Epidermal melanocyte (primary cell): ENCODE measurements at regions not wholly inside any gene's neighbourhood (a gene's known extent, or its start where the extent isn't known, plus 50 kb on each side); places are given as distances from the start of the nearest gene placed in this dataset.
A peak's percentile ranks its signal among the peaks of the same experiment; 100 is the strongest.

ENCODE experiments used
- DNase-seq: peaks from one replicate; pipeline ENCODE4 v3.0.0; 2011; ENCODE audit warnings: low spot score; ENCODE audit not compliant: insufficient read length

GRCh38 chr13:109859898-109860297 lies 73.5 kb upstream of the IRS2 start:
- DNase-seq: no peak

DNA sequence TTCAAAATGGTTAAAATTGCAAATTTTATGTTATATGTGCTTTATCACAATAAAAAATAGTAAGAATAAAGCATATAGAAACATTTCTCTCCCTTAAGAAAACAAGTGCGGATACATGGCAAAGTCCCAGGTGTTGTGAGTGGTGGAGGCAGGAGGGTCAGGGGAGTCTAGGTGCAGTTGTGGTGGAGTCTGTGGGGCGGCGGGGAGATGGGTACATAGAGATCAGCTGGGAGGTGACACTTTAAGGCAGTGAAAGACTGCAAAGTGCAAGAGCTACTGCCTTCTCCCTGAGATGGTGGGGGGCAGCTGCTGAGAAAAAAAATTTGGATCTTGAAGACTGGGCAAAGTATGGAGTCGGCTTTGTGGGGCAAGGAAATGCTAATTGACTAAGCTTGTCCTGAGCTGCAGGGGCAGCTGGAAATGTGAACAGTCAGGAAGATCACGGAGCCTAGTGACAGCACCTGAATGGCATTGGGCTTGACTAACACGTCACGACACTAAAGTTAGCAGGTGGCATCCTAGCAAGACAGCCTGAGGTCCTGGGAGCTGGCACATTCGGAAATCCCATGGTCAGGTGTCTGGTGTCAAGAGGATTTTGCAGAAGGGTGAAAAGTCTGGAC lies 72.9 kb upstream of the IRS2 start:
- DNase-seq: no peak

GRCh38 chr13:109858319-109858718 lies 71.9 kb upstream of the IRS2 start:
- no peak for DNase-seq

DNA sequence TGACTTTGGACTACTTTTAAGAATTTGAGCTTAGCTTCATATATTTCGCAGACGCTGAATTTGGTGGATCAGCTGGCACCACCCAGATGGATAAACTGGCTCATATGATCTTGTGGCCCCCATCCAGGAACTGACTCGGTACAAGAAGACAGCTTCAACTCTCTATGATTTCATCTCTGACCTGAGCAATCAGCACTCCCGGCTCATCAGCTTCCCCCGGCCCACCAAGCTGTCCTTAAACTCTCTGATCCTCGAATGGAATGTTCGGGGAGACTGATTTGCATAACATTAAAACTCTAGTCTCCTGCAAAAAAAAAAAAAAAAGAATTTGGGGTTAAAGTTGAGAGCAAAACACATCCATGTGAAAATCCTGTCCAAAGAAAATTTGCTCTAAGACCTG lies 71.4 kb upstream of the IRS2 start:
- DNase-seq: no peak

DNA sequence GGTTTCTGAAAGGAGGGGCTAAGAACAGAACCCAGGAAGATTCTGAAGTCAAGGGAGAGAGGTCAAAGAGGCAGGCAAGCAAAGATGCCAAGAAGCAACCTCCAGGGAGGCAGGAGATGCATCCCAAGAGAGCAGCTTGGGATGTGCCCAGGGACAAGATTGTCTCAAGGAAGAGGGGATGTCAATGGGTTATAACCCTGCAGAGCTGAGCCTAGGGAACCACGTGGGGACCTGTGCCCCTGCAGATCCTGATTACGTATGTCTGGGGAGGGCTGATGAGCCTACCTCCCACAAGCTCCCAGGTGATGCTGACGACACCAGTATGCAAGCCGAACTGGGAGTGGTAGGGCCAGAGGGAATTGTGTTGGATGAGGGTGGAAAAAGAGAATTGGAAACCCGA lies 70.9 kb upstream of the IRS2 start:
- DNase-seq: no peak

DNA sequence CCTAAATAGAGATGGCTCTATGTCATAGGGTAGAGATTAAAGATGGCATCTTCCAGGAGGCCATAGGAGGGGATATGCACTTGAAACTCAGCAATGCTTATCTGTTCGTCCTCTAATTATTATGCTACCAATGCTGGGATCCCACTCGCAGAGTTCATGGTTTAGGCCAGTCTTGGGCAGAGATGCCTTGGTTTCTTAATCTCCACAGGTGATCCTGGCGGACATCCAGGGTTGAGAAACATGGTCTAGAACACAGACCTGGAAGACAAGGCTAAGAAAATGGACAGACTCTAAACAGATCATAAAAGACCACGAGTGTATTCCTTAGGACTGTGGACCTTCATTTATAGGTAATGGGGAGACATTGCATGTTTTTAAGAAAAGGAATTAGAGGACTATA lies 70.0 kb upstream of the IRS2 start:
- no peak for DNase-seq

DNA sequence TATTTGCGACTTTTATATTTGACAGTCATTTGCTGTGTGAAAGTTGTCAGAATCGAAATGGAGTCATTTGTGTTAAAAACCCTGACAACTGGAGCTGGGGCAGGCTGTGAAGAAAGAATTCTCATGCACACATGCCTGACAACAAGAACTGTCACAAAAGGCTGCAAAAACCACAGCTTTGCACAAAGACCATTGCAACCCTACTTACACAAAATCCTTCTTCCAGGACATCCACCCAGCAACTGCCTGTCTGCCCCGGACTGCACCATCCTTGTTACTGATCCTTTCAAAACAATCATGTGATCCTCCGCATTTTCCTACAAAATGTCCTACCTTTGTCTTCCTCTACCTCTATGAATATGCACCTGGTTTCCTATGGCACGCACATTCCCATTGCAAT lies 66.8 kb upstream of the IRS2 start:
- DNase-seq: no peak

DNA sequence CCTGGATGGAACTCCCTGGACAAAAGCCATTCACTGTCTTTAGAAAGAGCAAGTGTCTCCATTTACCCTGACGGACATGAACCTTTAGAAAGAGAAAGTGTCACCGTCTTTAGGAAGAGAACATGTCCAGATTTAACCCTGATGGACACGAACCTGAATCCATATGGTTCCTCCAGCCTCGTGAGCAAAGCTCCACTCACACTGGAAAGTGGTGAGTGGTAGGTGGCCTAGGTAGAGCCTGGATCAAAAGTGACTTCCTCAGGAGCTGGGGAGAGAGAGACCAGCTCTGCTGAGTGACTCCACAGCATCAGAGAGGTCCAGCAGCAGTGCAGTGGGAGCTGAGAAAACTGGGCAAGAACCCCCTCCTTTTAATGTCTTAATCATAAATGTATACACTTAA lies 59.8 kb upstream of the IRS2 start:
- DNase-seq: no peak

- DNase-seq: no peak
Observed at GRCh38 chr13:109844396-109844795, 58.0 kb upstream of the IRS2 start.

GRCh38 chr13:109843695-109844094 lies 57.3 kb upstream of the IRS2 start:
- DNase-seq: no peak

GRCh38 chr13:109842212-109842920 lies 56.0 kb upstream of the IRS2 start:
- DNase-seq: no peak

- DNase-seq: no peak
Observed at GRCh38 chr13:109840893-109841287, 54.5 kb upstream of the IRS2 start.

DNA sequence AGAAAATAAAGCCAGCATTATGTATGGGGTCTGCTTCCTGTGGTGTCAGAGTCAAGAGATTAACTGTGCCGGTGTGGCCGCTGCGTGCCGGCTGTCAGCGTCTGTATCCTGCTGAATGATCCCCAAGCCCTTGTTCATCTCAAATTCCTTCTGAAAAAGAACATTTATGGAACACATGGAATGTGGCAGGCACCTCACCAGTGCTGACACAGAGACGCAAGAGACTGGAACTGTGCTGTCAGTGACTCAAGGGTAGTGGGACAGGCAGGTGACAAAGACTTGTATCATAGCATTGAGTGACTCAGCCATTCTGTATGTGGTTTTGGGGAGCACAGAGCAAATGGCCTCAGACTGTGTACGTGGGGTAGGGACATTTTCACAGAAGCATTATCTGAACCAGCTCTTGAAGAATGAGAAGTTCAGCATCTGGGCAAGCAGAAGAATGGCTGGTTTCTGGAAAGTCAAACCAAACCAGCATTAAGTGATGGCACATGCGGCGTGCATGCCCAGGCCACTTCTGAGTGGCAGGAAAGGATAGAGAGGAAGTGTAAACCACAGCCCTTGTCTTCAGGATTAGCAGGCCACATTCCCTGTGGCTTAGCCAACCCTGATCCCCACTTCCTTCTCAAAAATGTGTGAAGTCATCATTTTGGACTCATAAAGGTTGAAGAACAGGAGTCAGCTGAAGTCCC lies 54.0 kb upstream of the IRS2 start:
- peak; percentile 45 for DNase-seq

DNA sequence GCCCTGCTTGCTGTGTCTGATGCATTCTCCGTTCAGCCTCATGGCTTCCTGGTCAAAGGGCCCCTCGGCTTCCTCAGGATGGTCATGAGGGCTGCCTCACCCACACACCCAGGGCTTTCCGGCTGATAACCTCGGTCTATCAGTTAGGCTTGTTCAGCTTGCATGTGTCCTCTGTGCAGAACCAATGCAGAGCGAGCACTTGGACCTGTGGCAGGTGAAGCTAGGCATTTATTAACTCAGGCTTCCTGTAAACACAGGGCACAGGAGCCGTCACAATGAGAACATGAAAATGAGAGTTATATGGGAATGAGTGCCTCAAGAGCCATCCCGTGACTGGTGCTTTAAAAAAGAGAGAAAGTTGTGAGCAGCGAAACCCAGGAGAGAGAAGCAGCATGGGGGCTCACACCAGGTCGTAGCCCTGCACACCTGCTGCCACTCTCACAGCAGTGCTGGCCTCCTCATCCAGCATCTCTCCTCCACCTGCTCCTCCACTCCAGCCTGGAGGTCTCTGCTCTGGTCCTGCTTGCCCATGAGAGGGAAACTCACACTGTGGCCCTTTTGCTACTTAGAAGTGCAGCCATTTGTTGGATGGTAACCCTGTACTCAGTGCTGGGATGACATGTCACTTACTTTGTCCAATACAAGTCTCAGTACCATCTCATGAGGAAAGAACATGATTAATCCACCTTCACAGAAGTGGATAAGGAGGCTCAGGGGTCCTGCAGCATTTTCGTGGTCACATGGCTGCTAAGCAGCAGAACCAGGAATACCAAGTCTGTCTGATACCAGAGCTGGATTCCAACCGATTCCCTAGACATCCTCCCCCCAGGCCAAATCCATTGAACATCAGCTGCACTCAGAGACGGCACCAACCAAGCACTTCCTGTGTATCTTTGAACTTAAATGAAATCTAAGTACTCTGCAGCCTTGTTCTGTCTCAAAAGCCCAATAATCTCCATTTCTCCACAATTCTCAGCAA lies 50.5 kb upstream of the IRS2 start:
- DNase-seq: no peak
